Chondrocyte (in vitro differentiated cells): ENCODE measurements at regions not wholly inside any gene's neighbourhood (a gene's known extent, or its start where the extent isn't known, plus 50 kb on each side); places are given as distances from the start of the nearest gene placed in this dataset.

Experiments
- DNase-seq: peaks from one replicate; pipeline ENCODE4 v3.0.0; 2021; ENCODE audit warnings: mixed read lengths, low spot score
- H3K27ac Mint-ChIP-seq: one replicate; pipeline ENCODE4 v1.8.0; 2021; ENCODE audit warnings: mild to moderate bottlenecking, moderate library complexity, mixed read lengths; ENCODE audit not compliant: unreplicated experiment
- H3K27me3 Mint-ChIP-seq: 2 replicates; pipeline ENCODE4 v1.8.0; 2021; ENCODE audit warnings: low read depth, mixed read lengths
- H3K36me3 Mint-ChIP-seq: 2 replicates; pipeline ENCODE4 v1.8.0; 2021; ENCODE audit warnings: low read depth, mixed read lengths
- H3K4me1 Mint-ChIP-seq: 2 replicates; pipeline ENCODE4 v1.8.0; 2021; ENCODE audit warnings: low read depth, mild to moderate bottlenecking, mixed read lengths
- H3K4me3 Mint-ChIP-seq: one replicate; pipeline ENCODE4 v1.8.0; 2021; ENCODE audit warnings: mild to moderate bottlenecking, moderate library complexity, mixed read lengths; ENCODE audit not compliant: unreplicated experiment
- H3K9me3 Mint-ChIP-seq: 2 replicates; pipeline ENCODE4 v1.8.0; 2021; ENCODE audit warnings: low read depth, mixed read lengths
- TF ChIP-seq, protein P1 (sequence below): fragments of 200-600 bp; sonication (generic); IDR thresholded peaks from 2 replicates; pipeline ENCODE4 v1.5.0; 2021; ENCODE audit warnings: antibody characterized with exemption, mild to moderate bottlenecking, moderate library complexity

DNA sequence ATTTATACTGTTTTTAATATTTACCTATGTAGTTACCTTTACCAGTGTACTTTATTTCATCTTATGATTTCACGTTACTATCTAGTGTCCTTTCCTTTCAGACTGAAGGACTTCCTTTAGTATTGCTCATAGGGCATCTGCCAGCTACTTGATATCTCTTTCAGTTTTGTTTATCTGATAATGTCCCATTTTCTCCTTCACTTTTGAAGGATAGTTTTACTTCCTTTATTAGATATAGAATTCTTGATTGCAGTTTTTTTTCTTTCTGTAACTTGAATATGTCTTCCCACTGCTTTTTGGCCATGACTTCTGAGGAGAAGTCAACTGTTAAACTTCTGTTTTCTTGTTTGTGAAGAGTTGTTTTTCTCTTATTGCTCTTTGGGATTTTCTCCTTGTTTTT, 69.4 kb upstream of the MAGED1 start:
- Mint-ChIP-seq H3K4me1 (peaks cover 6% of the 10 kb centered on the region), H3K4me3 (no peak overlapping the region), H3K36me3 (no peaks in the 10 kb centered on the region), H3K27ac (no peak overlapping the region), H3K9me3 (peaks cover 4% of the 10 kb centered on the region), H3K27me3 (no peaks in the 10 kb centered on the region)
- DNase-seq, result no peak
- TF ChIP-seq, protein P1, sequence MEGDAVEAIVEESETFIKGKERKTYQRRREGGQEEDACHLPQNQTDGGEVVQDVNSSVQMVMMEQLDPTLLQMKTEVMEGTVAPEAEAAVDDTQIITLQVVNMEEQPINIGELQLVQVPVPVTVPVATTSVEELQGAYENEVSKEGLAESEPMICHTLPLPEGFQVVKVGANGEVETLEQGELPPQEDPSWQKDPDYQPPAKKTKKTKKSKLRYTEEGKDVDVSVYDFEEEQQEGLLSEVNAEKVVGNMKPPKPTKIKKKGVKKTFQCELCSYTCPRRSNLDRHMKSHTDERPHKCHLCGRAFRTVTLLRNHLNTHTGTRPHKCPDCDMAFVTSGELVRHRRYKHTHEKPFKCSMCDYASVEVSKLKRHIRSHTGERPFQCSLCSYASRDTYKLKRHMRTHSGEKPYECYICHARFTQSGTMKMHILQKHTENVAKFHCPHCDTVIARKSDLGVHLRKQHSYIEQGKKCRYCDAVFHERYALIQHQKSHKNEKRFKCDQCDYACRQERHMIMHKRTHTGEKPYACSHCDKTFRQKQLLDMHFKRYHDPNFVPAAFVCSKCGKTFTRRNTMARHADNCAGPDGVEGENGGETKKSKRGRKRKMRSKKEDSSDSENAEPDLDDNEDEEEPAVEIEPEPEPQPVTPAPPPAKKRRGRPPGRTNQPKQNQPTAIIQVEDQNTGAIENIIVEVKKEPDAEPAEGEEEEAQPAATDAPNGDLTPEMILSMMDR, result no peak

DNA sequence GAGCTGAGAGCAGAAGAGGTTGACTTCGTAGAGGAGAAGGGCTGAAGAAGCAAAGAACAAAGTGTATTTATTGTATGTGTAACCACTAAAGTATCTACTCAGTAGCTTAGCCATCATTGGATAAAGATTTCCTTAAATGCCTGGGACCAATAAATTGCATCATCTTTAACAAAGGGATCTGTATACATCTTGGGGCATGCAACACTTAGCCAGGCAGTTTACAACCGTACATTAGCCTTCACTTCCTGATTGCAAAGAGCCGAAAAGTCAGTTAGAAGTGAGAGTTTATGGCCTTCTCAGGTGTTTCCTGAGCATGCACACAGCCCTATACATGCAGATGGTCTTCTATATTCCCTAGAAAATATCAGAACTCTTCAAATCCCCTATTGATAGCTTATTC, 68.0 kb upstream of the MAGED1 start:
- TF ChIP-seq, protein P1, result no peak
- DNase-seq, result no peak

DNA sequence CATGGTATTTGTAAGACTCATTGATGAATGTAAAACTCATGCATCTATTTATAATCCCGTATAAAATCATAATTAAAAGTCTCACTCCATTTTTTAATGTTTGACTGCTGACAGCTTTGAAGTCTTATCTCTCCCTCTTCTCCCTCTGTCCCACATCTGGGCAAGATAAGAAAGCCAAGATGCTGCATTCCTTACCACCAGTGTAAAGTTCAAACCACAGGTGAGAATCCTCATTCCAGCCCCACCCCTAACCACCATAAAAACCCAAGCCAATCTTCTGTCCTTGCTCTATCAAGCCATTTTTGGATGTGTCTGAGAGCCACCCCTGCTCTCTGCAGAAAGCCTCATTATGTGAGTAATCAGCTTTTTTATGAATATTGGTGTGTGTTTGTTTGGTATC, 59.3 kb upstream of the MAGED1 start:
- H3K27ac Mint-ChIP-seq, result no peak overlapping the region
- peaks cover 3% of the 10 kb centered on the region for H3K4me1 Mint-ChIP-seq
- no peaks in the 10 kb centered on the region for H3K27me3 Mint-ChIP-seq

More for the DNA sequence above, 68.0 kb upstream of the MAGED1 start:
- Mint-ChIP-seq H3K4me1 (peaks cover 6% of the 10 kb centered on the region), H3K27me3 (no peaks in the 10 kb centered on the region), H3K36me3 (no peaks in the 10 kb centered on the region), H3K9me3 (peaks cover 8% of the 10 kb centered on the region), H3K27ac (no peak overlapping the region), H3K4me3 (no peak overlapping the region)

DNA sequence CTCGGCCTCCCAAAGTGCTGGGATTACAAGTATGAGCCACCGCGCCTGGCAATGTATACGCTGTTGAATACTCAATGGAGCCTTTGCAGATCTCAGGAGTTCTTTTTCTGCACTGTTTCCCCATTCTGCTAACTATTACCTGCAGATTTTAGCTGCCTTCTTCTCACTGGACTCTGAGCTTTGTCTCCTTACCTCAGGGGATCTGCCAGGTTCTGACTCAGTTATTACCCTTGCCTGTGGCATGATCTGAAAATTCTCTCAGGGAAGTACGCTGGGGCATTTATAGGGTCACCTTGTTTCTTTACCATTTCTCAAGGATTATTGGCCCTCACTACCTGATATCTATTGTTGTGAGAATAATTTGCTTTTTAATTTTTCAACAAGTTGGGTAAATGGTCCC, 56.6 kb upstream of the MAGED1 start:
- Mint-ChIP-seq H3K9me3 (no peaks in the 10 kb centered on the region), H3K4me1 (peaks cover 3% of the 10 kb centered on the region), H3K4me3 (no peak overlapping the region), H3K36me3 (peaks cover 2% of the 10 kb centered on the region), H3K27me3 (no peaks in the 10 kb centered on the region), H3K27ac (no peak overlapping the region)
- no peak for DNase-seq
- TF ChIP-seq, protein P1, result no peak

More for the DNA sequence above, 59.3 kb upstream of the MAGED1 start:
- no peak overlapping the region for H3K4me3 Mint-ChIP-seq
- no peak for DNase-seq
- peaks cover 4% of the 10 kb centered on the region for H3K9me3 Mint-ChIP-seq
- TF ChIP-seq, protein P1, result no peak
- peaks cover 2% of the 10 kb centered on the region for H3K36me3 Mint-ChIP-seq

DNA sequence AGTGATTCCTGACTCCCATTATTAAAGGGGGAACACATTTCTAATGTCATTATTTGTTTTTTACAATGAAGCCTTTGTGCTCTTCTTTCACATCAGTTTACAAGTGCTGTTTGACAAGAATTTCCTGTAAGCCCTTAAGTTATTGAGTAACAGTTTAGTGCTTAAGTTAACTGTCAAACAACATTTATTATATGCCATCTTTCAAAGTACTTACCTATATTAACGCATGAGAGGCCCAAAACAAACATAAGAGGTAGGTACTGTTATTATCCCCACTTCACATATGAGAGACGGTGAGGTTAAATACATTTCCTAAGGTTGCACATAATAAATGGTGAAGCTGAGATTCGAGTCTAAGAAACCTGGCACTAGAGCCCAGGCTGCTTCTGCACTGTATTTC, 56.0 kb upstream of the MAGED1 start:
- Mint-ChIP-seq H3K27me3 (no peaks in the 10 kb centered on the region), H3K9me3 (no peaks in the 10 kb centered on the region), H3K27ac (no peak overlapping the region), H3K4me3 (no peak overlapping the region), H3K4me1 (peaks cover 3% of the 10 kb centered on the region), H3K36me3 (peaks cover 2% of the 10 kb centered on the region)
- TF ChIP-seq, protein P1, result no peak
- DNase-seq, result no peak
